Fibroblast of the aortic adventitia (primary cell): ENCODE measurements at regions not wholly inside any gene's neighbourhood (a gene's known extent, or its start where the extent isn't known, plus 50 kb on each side); places are given as distances from the start of the nearest gene placed in this dataset.
"Not testable (repeated sequence)": the region's sequence is repeated elsewhere in the genome, so short reads cannot be mapped to it uniquely, and the experiment has no call there.

Experiments used
- DNase-seq: peaks from one replicate; pipeline ENCODE4 v3.0.0-alpha.2; 2010; ENCODE audit warnings: low read depth
- H3K4me3 ChIP-seq: 2 replicates; pipeline ENCODE4 v1.5.1; 2011; ENCODE audit warnings: low read depth, mild to moderate bottlenecking, control low read depth, low read length, moderate library complexity
- CTCF ChIP-seq: IDR thresholded peaks from 2 replicates; pipeline ENCODE4 v1.5.1; 2011; ENCODE audit warnings: mild to moderate bottlenecking, low read length, control low read depth, inconsistent platforms; ENCODE audit not compliant: insufficient read depth

GRCh38 chr15:26001201-26001600 is 138.1 kb upstream of the ATP10A start:
- no peak for TF ChIP-seq CTCF

GRCh38 chr15:25993506-25993905 is 130.4 kb upstream of the ATP10A start:
- no peak for DNase-seq
- no peak overlapping the region for H3K4me3 ChIP-seq
- no peak for TF ChIP-seq CTCF

More at GRCh38 chr15:26001201-26001600, 138.1 kb upstream of the ATP10A start:
- no peak overlapping the region for H3K4me3 ChIP-seq
- no peak for DNase-seq

GRCh38 chr15:25990220-25990619 is 127.1 kb upstream of the ATP10A start:
- TF ChIP-seq CTCF = no peak
- H3K4me3 ChIP-seq = no peak overlapping the region
- DNase-seq = no peak

- no peak for TF ChIP-seq CTCF
- H3K4me3 ChIP-seq = no peak overlapping the region
- DNase-seq = no peak
These were observed 126.2 kb upstream of the ATP10A start for GRCh38 chr15:25989327-25989726.

- H3K4me3 ChIP-seq, DNase-seq: not testable (repeated sequence)
These were observed 125.6 kb upstream of the ATP10A start for GRCh38 chr15:25988716-25989115.

GRCh38 chr15:25987638-25988037 is 124.5 kb upstream of the ATP10A start:
- no peak for DNase-seq
- H3K4me3 ChIP-seq = no peak overlapping the region
- no peak for TF ChIP-seq CTCF

GRCh38 chr15:25985165-25985564 is 122.0 kb upstream of the ATP10A start:
- H3K4me3 ChIP-seq = no peak overlapping the region
- no peak for TF ChIP-seq CTCF
- no peak for DNase-seq
